Calu3 (cell line): ENCODE measurements at regions not wholly inside any gene's neighbourhood (a gene's known extent, or its start where the extent isn't known, plus 50 kb on each side); places are given as distances from the start of the nearest gene placed in this dataset.

Source experiments
- BruUV-seq: library from RNA; stranded (reverse); fragments of 400-500 nt; replicated peaks from 2 replicates; lab custom pipeline; 2021; lab: Mats Ljungman, UMichigan
- CTCF ChIA-PET: fragments of 300-600 bp; sonication (Branson Sonifier 250); formaldehyde crosslinking; loops from one replicate; lab custom pipeline; 2022; ENCODE audit warnings: antibody characterized with exemption; lab: Charles Lee
- DNase-seq: peaks from one replicate; pipeline ENCODE4 v3.0.0; 2022
- H3K27ac Mint-ChIP-seq: one replicate; pipeline ENCODE4 v1.8.0; 2022; ENCODE audit warnings: mixed read lengths; ENCODE audit not compliant: unreplicated experiment
- H3K27me3 Mint-ChIP-seq: one replicate; pipeline ENCODE4 v1.8.0; 2022; ENCODE audit warnings: mixed read lengths; ENCODE audit not compliant: unreplicated experiment
- H3K36me3 Mint-ChIP-seq: one replicate; pipeline ENCODE4 v1.8.0; 2022; ENCODE audit warnings: mild to moderate bottlenecking, moderate library complexity, mixed read lengths; ENCODE audit not compliant: insufficient read depth, unreplicated experiment
- H3K4me1 Mint-ChIP-seq: one replicate; pipeline ENCODE4 v1.8.0; 2022; ENCODE audit warnings: mild to moderate bottlenecking, low read depth, mixed read lengths; ENCODE audit not compliant: unreplicated experiment
- H3K4me3 Mint-ChIP-seq: one replicate; pipeline ENCODE4 v1.8.0; 2022; ENCODE audit warnings: mild to moderate bottlenecking, low read depth, moderate library complexity, mixed read lengths; ENCODE audit not compliant: unreplicated experiment
- H3K9me3 Mint-ChIP-seq: one replicate; pipeline ENCODE4 v1.8.0; 2022; ENCODE audit warnings: low read depth, mixed read lengths; ENCODE audit not compliant: unreplicated experiment
- intact Hi-C: fragments of 100-400 bp; cut with micrococcal nuclease; formaldehyde crosslinking; loops from one replicate; pipeline ENCODE4 v1.10.0; 2022; ENCODE audit not compliant: unreplicated experiment
- TF ChIP-seq, protein P1 (sequence below): fragments of 200-600 bp; IDR thresholded peaks from one replicate; pipeline ENCODE4 v1.8.0; 2022; ENCODE audit warnings: antibody characterized with exemption; ENCODE audit not compliant: unreplicated experiment

DNA sequence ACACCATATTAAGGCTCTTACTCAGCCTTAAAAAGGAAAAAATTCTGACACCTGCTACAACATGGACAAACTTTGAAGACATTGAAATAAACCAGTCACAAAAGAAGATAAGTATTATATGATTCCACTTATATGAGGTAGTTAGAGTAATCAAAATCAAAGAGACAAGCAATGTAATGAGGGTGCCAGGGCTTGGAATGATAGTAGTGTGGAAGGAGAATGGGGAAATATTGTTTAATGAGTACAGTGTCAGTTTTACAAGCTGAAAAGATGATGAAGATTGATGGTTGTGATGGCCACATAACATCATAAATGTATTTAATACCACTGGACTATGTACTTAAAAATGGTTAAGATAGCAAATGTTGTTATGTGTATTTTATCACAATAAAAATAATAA is 485.7 kb downstream of the SPATA31D1 start:
- no peaks in the 10 kb centered on the region for H3K27me3 Mint-ChIP-seq
- CTCF ChIA-PET = no interaction called here

DNA sequence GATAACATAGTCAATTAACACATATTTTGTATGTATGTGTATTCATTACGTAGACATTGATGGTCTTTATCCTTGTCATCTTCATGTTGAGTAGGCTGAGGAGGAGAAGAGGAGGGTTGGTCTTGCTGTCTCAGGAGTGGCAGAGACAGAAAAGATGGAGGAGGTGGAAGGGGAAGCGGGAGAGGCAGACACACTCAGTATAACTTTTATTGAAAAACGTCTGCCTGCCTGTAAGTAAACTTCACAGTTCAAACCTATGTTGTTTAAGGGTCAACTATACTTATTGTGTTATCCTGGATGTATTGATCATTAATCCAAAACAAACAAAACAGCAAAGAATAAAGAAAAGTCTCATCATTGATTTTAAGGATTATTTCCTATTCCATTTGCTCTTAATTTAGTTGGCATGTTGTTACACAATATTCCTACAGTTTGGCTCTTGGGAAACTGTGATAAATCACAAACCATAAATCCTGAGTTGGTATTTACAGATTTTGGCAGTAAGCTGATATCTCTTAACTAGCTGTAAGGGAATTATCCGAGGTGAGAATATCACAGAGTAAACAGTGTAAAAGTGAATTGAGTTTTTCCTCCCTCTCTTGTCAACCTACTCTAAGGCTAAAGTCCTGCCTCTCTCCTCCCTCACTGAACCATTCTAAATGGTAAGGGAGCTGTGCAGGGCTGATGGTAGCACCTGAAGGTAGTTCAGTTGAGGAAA is 487.2 kb downstream of the SPATA31D1 start:
- H3K4me3 Mint-ChIP-seq = no peak overlapping the region
- no peaks in the 10 kb centered on the region for H3K36me3 Mint-ChIP-seq
- no TSS peak for BruUV-seq
- no peak for DNase-seq
- CTCF ChIA-PET = no interaction called here
- intact Hi-C loops = no loop called here
- H3K27me3 Mint-ChIP-seq = no peaks in the 10 kb centered on the region
- no peak overlapping the region for H3K27ac Mint-ChIP-seq
- no peaks in the 10 kb centered on the region for H3K9me3 Mint-ChIP-seq
- no peaks in the 10 kb centered on the region for H3K4me1 Mint-ChIP-seq
- TF ChIP-seq, protein P1, sequence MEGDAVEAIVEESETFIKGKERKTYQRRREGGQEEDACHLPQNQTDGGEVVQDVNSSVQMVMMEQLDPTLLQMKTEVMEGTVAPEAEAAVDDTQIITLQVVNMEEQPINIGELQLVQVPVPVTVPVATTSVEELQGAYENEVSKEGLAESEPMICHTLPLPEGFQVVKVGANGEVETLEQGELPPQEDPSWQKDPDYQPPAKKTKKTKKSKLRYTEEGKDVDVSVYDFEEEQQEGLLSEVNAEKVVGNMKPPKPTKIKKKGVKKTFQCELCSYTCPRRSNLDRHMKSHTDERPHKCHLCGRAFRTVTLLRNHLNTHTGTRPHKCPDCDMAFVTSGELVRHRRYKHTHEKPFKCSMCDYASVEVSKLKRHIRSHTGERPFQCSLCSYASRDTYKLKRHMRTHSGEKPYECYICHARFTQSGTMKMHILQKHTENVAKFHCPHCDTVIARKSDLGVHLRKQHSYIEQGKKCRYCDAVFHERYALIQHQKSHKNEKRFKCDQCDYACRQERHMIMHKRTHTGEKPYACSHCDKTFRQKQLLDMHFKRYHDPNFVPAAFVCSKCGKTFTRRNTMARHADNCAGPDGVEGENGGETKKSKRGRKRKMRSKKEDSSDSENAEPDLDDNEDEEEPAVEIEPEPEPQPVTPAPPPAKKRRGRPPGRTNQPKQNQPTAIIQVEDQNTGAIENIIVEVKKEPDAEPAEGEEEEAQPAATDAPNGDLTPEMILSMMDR = no peak

More for the DNA sequence above, 485.7 kb downstream of the SPATA31D1 start:
- Mint-ChIP-seq H3K4me3 (no peak overlapping the region), H3K36me3 (no peaks in the 10 kb centered on the region), H3K27ac (no peak overlapping the region), H3K4me1 (no peaks in the 10 kb centered on the region), H3K9me3 (no peaks in the 10 kb centered on the region)
- TF ChIP-seq, protein P1 = no peak
- BruUV-seq = no TSS peak
- intact Hi-C loops = no loop called here
- no peak for DNase-seq

DNA sequence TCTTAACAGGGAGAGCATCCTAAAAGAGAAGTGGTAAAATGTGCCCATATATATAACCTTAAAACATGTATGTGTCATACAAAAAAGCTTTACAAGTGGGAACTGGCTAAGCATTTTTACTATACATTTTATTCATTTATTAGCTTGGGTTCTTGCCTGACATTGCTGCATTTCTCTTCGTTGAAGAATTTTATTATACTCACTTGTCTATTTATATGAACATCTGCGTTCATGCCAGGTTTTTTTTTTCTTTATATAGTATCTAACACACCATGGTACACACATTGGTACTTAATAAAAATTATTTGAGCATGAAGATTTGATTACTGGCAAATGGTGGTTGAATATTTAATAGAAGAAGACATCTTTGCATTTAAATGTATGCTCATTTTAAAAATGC is 492.3 kb downstream of the SPATA31D1 start:
- H3K27ac Mint-ChIP-seq = no peak overlapping the region
- CTCF ChIA-PET = no interaction called here
- intact Hi-C loops = no loop called here
- no peaks in the 10 kb centered on the region for H3K27me3 Mint-ChIP-seq
- BruUV-seq = no TSS peak
- H3K9me3 Mint-ChIP-seq = no peaks in the 10 kb centered on the region
- TF ChIP-seq, protein P1 = no peak
- DNase-seq = no peak
- no peak overlapping the region for H3K4me3 Mint-ChIP-seq
- H3K36me3 Mint-ChIP-seq = no peaks in the 10 kb centered on the region
- H3K4me1 Mint-ChIP-seq = no peaks in the 10 kb centered on the region

DNA sequence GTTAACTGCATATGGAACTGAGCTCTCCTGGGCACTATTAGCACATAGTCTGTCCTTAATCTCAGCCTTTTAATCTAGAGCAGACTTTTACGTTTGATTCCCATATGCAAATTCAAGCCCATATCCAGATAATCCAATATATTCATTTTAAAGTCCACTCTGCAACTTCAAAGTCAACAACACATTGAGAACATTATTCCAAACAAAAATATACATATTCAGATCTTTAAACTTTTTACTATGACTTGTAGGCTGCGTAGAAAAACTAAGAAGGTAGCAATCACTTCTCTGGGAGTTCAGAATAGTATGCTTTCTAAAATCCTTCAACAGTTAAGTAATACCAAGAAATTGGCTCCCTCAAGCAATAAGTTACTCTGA is 499.4 kb downstream of the SPATA31D1 start:
- CTCF ChIA-PET = no interaction called here
- no peaks in the 10 kb centered on the region for H3K4me1 Mint-ChIP-seq
- BruUV-seq = no TSS peak
- intact Hi-C loops = no loop called here
- no peaks in the 10 kb centered on the region for H3K9me3 Mint-ChIP-seq
- no peak overlapping the region for H3K27ac Mint-ChIP-seq
- H3K36me3 Mint-ChIP-seq = no peaks in the 10 kb centered on the region
- no peak overlapping the region for H3K4me3 Mint-ChIP-seq
- no peaks in the 10 kb centered on the region for H3K27me3 Mint-ChIP-seq
- no peak for DNase-seq
- TF ChIP-seq, protein P1 = no peak
